Colonic mucosa (tissue), 4 donors: ENCODE measurements at regions not wholly inside any gene's neighbourhood (a gene's known extent, or its start where the extent isn't known, plus 50 kb on each side); places are given as distances from the start of the nearest gene placed in this dataset.

Experiments used
- DNase-seq: peaks from one replicate; pipeline ENCODE4 v3.0.0-alpha.2; 2020
- H3K27ac ChIP-seq: fragments of 200-600 bp; one replicate; pipeline ENCODE4 v1.8.0; 2021
- H3K27me3 ChIP-seq: fragments of 200-600 bp; one replicate; pipeline ENCODE4 v1.8.0; 2021
- H3K36me3 ChIP-seq: fragments of 200-600 bp; one replicate; pipeline ENCODE4 v1.8.0; 2021
- H3K4me1 ChIP-seq: fragments of 200-600 bp; one replicate; pipeline ENCODE4 v1.8.0; 2021; ENCODE audit warnings: mild to moderate bottlenecking
- H3K4me3 ChIP-seq: fragments of 200-600 bp; one replicate; pipeline ENCODE4 v1.8.0; 2021
- H3K9ac ChIP-seq, 2 donors: one replicate each; pipeline ENCODE4 v1.7.0; 2013; ENCODE audit warnings: control low read depth in 2 of 2, low read depth in 2 of 2, low read length in 2 of 2
- H3K9me3 ChIP-seq: fragments of 200-600 bp; one replicate; pipeline ENCODE4 v1.8.0; 2021
- CTCF ChIP-seq: fragments of 200-600 bp; IDR thresholded peaks from one replicate; pipeline ENCODE4 v1.8.0; 2022; ENCODE audit warnings: antibody characterized with exemption, mild to moderate bottlenecking
- intact Hi-C: fragments of 100-400 bp; cut with DNase I; formaldehyde crosslinking; loops from one replicate; pipeline ENCODE4 v1.14.1; 2022
- donor health status: healthy.
- donor health status: DM: no; HTN: no; CAD: no.
- donor health status: DM: no; HTN: no; CAD: no.

GRCh38 chr4:177239477-177239876, 70.2 kb upstream of the NEIL3 start:
- Histone ChIP-seq H3K27me3 (no peaks in the 10 kb centered on the region), H3K36me3 (no peaks in the 10 kb centered on the region), H3K4me1 (no peaks in the 10 kb centered on the region), H3K9ac (no peak overlapping the region), H3K27ac (no peak overlapping the region), H3K4me3 (no peak overlapping the region), H3K9me3 (no peaks in the 10 kb centered on the region)
- DNase-seq, result no peak
- TF ChIP-seq CTCF, result no peak
- intact Hi-C loops, result no loop called here

GRCh38 chr4:177239878-177240277, 69.8 kb upstream of the NEIL3 start:
- no peak for TF ChIP-seq CTCF
- no peak overlapping the region for H3K4me3 ChIP-seq
- H3K36me3 ChIP-seq, result no peaks in the 10 kb centered on the region
- no peak overlapping the region for H3K9ac ChIP-seq
- intact Hi-C loops, result loop anchor here (10.0 kb wide), 1 partner anchor 305 kb away; no protein-coding TSS in a partner anchor
- no peaks in the 10 kb centered on the region for H3K27me3 ChIP-seq
- H3K9me3 ChIP-seq, result no peaks in the 10 kb centered on the region
- no peak for DNase-seq
- H3K27ac ChIP-seq, result no peak overlapping the region
- H3K4me1 ChIP-seq, result no peaks in the 10 kb centered on the region

- no peak overlapping the region for H3K9ac ChIP-seq
- no peaks in the 10 kb centered on the region for H3K27me3 ChIP-seq
- H3K9me3 ChIP-seq, result no peaks in the 10 kb centered on the region
- no peaks in the 10 kb centered on the region for H3K4me1 ChIP-seq
- intact Hi-C loops, result loop anchor here (10.0 kb wide), 1 partner anchor 302 kb away; no protein-coding TSS in a partner anchor
- H3K4me3 ChIP-seq, result no peak overlapping the region
- H3K27ac ChIP-seq, result no peak overlapping the region
- TF ChIP-seq CTCF, result no peak
- H3K36me3 ChIP-seq, result no peaks in the 10 kb centered on the region
- DNase-seq, result no peak
These were observed 66.9 kb upstream of the NEIL3 start for GRCh38 chr4:177242651-177243286.

- intact Hi-C loops, result loop anchor here (10.0 kb wide), 1 partner anchor 298 kb away; no protein-coding TSS in a partner anchor
- H3K4me3 ChIP-seq, result no peak overlapping the region
These were observed 62.8 kb upstream of the NEIL3 start for GRCh38 chr4:177246641-177247584.

More at GRCh38 chr4:177246641-177247584, 62.8 kb upstream of the NEIL3 start:
- no peak for DNase-seq
- Histone ChIP-seq H3K9ac (no peak overlapping the region), H3K27ac (no peak overlapping the region), H3K4me1 (no peaks in the 10 kb centered on the region), H3K27me3 (no peaks in the 10 kb centered on the region), H3K36me3 (no peaks in the 10 kb centered on the region), H3K9me3 (no peaks in the 10 kb centered on the region)
- no peak for TF ChIP-seq CTCF
